ENCODE measurements at regions not wholly inside any gene's neighbourhood (a gene's known extent, or its start where the extent isn't known, plus 50 kb on each side); places are given as distances from the start of the nearest gene placed in this dataset.
"Not testable (repeated sequence)": the region's sequence is repeated elsewhere in the genome, so short reads cannot be mapped to it uniquely, and the experiment has no call there.

GRCh38 chr13:80972857-80973478, 632.0 kb upstream of the SPRY2 start:
- no peak for DNase-seq

- no peak for DNase-seq
Measured at GRCh38 chr13:80965097-80965496, 624.2 kb upstream of the SPRY2 start.

DNA sequence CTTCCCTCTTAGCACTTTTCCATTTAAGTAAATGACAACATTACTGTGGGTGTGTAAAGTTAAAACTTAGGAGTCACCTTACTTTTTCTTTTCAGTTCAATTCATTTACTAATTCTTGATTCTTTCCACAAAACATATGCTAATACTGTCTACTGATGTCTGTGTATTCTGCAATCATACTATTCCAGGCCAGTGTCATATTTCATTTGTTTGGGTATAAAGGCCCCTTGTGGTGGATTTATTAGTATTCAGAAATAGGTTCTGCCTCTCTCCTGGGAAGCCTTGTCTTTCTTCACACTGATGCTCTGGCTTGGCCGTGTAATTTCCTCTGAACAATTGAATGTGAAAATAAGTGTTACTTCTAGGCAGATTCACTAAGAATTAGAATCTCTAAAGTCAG, 621.9 kb upstream of the SPRY2 start:
- no peak for DNase-seq

DNA sequence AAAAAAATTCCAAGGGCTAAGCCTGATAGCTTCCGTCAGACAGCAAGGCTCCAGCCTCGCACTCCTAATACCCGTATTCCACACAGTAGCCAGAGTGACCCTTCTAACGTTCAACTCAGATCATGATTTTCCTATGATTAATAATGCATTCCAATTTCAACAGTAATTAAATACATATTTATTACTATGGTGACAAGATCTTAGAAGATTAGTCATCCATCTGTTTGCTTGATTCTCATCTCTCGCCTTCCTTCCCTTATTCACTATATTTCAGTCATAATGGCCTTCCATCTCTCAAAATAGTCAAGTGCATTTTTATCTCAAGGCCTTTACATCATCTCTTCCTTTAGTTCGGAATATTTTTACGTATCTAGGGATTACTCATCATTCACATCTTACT, 621.2 kb upstream of the SPRY2 start:
- DNase-seq, result no peak

- DNase-seq, result no peak
Measured at GRCh38 chr13:80957019-80957655, 616.2 kb upstream of the SPRY2 start.

DNA sequence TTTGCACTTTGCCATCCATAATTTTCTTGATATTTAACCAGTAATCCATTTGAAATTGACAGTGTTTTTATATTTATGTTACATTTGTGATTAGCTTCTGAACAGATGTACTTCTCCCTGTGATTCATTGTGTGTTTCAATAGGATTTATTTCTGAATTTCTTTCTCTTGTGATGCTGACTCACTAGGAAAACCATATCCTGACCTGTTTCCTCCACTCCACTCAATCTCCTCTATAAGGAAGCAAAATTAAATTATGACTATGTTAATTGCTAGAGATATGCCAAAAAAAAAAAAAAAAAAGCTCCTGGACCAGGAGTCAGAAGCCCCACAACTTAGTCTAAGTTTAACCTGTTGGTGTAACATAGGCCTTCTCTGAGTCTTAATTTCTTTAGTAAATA, 614.6 kb upstream of the SPRY2 start:
- no peak for DNase-seq

GRCh38 chr13:80952158-80952557, 611.2 kb upstream of the SPRY2 start:
- DNase-seq, result no peak

- no peak for DNase-seq
Measured at GRCh38 chr13:80946008-80946802, 605.3 kb upstream of the SPRY2 start.

DNA sequence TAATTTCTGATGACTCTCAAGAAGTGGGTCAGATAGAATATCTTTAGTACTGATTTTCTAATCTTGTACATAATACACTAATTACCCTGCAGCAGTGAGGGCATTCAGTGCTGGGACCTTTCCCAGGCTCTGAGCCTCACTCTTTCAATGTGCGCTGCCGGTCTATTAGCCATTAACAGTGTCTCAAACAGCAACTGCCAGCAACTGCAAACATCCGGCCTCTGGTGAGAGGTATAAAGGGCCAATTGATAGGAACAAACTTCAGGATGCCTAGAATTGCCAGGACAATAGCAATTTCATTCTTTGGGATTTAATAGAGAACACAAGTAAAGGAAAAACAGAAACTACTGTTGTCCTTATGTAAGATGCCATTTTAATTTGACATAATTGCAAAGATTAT, 604.4 kb upstream of the SPRY2 start:
- DNase-seq, result no peak

DNA sequence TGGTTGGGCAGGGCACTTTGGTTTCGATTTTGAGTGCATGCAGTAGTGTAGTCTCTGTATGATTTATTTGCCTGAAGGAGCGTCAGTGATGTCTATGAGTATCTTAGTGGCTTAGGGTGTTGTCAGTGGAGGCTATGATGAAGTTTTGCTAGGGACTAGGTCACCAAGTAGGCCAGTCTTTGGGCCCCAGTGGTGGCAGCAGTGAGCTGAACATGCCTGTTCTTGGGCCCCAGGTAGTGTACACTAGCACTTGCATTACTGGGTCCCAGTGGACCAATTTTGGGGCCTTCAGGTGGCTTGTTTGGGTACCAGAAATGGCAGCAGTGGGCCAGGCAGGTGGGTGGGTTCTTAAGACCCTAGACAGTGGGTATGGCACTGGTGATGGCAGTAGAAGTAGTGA, 598.7 kb upstream of the SPRY2 start:
- DNase-seq, result no peak

DNA sequence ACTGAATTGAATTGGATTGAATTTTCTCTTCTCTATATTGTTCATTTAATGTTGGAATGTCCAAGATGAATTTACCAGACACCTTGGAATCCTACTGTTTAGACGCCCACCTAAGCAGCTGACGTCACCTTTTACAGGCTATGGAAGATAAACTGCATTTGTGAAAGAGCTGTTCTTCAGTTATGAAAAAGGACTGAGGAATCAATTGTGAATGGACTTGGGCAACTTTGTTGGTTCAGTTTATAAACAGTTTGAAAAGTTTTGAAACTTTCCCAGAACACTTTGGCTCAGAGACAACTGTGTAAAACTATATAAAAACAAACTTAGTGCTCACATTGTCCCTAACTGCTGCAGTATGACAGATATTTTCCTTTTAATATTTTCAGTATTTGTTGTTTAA, 590.8 kb upstream of the SPRY2 start:
- DNase-seq, result no peak

DNA sequence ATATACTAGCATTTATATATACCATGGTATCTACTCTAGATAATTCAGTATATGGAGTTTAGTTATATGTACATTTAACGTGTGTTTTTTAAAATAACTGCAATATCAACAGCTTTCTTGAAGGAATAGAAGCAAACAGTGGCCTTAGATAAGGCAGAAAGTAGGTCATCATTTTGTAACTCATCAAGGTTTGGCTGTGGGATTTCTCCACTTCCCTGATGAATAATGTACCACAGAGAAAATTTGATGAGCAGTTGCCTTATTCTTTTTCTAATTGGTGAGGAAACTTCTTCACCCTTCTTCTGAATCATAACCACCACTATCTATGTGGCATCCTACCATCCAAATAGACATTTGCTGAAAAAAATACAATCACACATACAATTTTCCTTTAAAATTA, 590.2 kb upstream of the SPRY2 start:
- DNase-seq, result no peak

DNA sequence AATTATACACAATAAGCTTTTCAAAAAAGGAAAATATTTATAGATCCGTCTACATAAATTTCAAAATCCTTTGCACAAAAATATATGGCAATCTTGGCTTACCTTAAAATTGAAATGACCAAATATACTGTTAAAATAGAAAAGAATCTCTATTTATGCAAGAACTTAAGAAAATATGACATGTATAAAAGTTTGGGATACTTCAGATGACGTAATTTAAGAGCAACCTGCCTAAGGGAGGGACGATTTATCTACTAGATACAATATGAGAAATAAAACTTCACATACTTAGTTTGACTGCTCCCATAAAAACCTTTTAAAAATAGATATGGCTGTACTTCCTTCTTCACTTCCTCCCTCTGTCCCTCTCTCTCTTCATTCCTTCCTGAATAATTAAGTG, 587.3 kb upstream of the SPRY2 start:
- no peak for DNase-seq

GRCh38 chr13:80926024-80926423, 585.1 kb upstream of the SPRY2 start:
- DNase-seq, result not testable (repeated sequence)

DNA sequence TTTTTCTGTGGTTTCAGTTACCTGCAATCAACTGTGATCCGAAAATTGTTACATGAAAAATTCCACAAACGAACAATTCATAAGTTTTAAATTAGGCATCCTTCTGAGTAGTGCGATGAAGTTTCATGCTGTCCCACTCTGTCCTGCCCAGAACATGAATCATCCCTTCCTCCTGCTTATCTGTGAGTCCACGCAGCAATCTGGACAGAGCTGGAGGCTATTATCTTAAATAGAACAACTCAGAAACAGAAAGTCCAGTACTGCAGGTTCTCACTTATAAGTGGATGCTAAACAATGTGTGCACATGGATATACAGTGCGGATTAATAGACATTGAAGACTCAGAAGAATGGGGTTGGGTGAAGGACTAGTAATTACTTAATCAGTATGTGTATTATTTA, 583.7 kb upstream of the SPRY2 start:
- no peak for DNase-seq

DNA sequence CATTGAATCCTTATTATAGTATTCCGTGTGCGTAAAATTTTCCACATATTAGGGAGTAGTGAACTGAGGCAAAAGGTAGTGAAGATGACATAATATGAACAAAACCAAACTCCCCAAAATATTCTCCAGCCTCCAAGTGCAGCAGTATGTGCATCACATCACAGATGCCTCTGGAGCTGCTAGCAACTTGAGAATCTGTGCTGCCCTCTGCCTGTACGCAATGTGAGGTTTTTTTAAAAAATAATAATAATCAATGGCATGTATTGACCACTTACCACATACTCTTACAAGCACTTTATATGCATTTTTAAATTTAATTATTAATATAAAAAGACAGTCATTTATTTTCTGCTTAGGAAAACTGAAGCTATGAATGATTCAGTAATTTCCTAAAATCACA, 583.0 kb upstream of the SPRY2 start:
- no peak for DNase-seq

- no peak for DNase-seq
Measured at GRCh38 chr13:80921971-80922370, 581.0 kb upstream of the SPRY2 start.

DNA sequence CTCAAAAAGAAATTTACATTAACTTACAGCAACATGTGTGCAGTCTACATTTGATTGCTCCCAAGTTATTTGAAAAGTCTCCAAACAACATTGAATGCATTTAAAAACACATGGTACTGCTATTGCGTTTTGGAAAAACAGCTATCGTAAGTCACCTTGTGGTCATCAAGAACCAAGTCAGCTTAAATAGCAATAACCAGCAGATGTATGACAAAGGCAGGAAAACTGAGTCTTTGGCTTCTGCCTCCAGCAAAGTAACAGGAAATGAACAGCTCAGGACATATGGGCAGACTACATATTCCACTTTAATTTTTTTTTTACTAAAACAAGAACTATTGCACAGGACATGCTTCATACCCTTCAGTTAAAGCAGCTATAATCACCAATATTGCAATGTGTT, 580.6 kb upstream of the SPRY2 start:
- DNase-seq, result no peak

- no peak for DNase-seq
Measured at GRCh38 chr13:80906860-80907259, 565.9 kb upstream of the SPRY2 start.

GRCh38 chr13:80904386-80904785, 563.5 kb upstream of the SPRY2 start:
- DNase-seq, result no peak

- DNase-seq, result no peak
Measured at GRCh38 chr13:80903911-80904310, 563.0 kb upstream of the SPRY2 start.

GRCh38 chr13:80901530-80901929, 560.6 kb upstream of the SPRY2 start:
- DNase-seq, result no peak

DNA sequence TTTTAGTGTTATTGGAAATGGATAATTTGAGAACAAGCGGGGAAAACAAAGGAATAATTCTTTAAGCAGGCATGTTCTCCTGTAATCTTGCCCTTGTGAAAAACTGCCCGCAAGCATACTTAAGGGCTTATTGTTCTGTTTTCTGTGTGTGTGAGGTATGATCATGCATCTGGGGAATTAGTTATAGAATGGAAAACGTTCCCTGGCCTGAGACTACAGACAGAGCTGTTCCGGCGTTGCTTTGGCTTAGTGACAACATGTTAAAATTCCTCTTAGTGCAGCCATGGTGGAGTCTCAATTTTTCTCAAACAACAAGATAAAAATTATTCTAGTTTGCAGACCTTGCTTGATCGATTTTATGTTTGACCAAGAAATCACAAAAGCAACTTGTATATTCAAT, 560.2 kb upstream of the SPRY2 start:
- no peak for DNase-seq

DNA sequence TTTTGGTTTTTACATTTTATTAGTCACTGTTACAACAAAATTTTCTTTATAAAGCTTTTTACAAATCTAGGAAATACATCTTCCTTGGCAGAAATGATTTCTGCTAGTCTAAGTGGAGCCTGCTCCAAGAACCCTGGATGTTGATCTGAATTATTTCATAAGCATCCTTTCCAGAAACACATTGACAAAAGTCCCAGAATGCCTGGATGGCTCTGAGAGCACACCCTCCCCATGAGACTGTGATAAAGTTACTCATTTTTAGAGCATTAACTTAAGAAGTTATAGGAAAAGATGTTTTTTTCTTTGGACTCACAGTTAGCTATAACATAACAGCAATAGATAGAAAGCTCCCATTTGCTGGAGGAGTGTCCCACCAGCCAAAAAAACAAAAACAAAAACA, 559.6 kb upstream of the SPRY2 start:
- DNase-seq, result no peak
